ENCODE measurements at regions not wholly inside any gene's neighbourhood (a gene's known extent, or its start where the extent isn't known, plus 50 kb on each side); places are given as distances from the start of the nearest gene placed in this dataset.
"Not testable (repeated sequence)": the region's sequence is repeated elsewhere in the genome, so short reads cannot be mapped to it uniquely, and the experiment has no call there.

- H3K4me2 ChIP-seq; POLR2A ChIA-PET (ENCODE audit: unreplicated experiment); H3K27ac ChIP-seq; DNase-seq; H3K4me1 ChIP-seq (replicated peaks; ENCODE audit: insufficient read depth); H3K9me3 ChIP-seq (ENCODE audit: insufficient read depth, low read depth); H3K36me3 ChIP-seq (ENCODE audit: low read depth); H3K79me2 ChIP-seq (ENCODE audit: low read depth); H4K20me1 ChIP-seq (ENCODE audit: insufficient read depth); H3F3A ChIP-seq (ENCODE audit: insufficient read depth, low read depth); intact Hi-C loops (cut with micrococcal nuclease; ENCODE audit: unreplicated experiment); BruUV-seq (replicated peaks); H3K9me2 ChIP-seq (ENCODE audit: insufficient read depth); H3K27me3 ChIP-seq (ENCODE audit: insufficient read depth, low read depth); H3K4me3 ChIP-seq; H2AFZ ChIP-seq; CTCF ChIA-PET: not testable (repeated sequence)
Observed at GRCh38 chr15:24211742-24212476, 463.7 kb upstream of the NPAP1 start.

GRCh38 chr15:24223739-24224138, 451.8 kb upstream of the NPAP1 start:
- TF ChIP-seq EZH2 (IDR thresholded peaks at IDR 0.05; ENCODE audit: low read depth) = no peak
- TF ChIP-seq CTCF (conservative IDR thresholded peaks at IDR 0.05) = no peak
- Histone ChIP-seq H3K9me2 (ENCODE audit: insufficient read depth) (no peaks in the 10 kb centered on the region), H3K27me3 (ENCODE audit: insufficient read depth, low read depth) (no peaks in the 10 kb centered on the region), H4K20me1 (ENCODE audit: insufficient read depth) (no peaks in the 10 kb centered on the region), H3K4me3 (no peak overlapping the region), H3F3A (ENCODE audit: insufficient read depth, low read depth) (no peaks in the 10 kb centered on the region), H3K4me2 (no peak overlapping the region), H3K79me2 (ENCODE audit: low read depth) (no peaks in the 10 kb centered on the region), H2AFZ (no peak overlapping the region), H3K36me3 (ENCODE audit: low read depth) (no peaks in the 10 kb centered on the region), H3K27ac (no peak overlapping the region), H3K9me3 (ENCODE audit: insufficient read depth, low read depth) (no peaks in the 10 kb centered on the region), H3K4me1 (replicated peaks; ENCODE audit: insufficient read depth) (no peaks in the 10 kb centered on the region)
- DNase-seq = no peak
- ChIA-PET CTCF (no interaction called here), POLR2A (ENCODE audit: unreplicated experiment) (no interaction called here)
- BruUV-seq (replicated peaks) = no TSS peak
- intact Hi-C loops (cut with micrococcal nuclease; ENCODE audit: unreplicated experiment) = no loop called here

- no peak overlapping the region for H2AFZ ChIP-seq
- BruUV-seq (replicated peaks) = no TSS peak
- POLR2A ChIA-PET (ENCODE audit: unreplicated experiment) = no interaction called here
- H3K9me2 ChIP-seq (ENCODE audit: insufficient read depth) = no peaks in the 10 kb centered on the region
- H3K27ac ChIP-seq = no peak overlapping the region
- DNase-seq = no peak
- H3K4me1 ChIP-seq (replicated peaks; ENCODE audit: insufficient read depth) = no peaks in the 10 kb centered on the region
- CTCF ChIA-PET = no interaction called here
- no peaks in the 10 kb centered on the region for H3K36me3 ChIP-seq (ENCODE audit: low read depth)
- H3F3A ChIP-seq (ENCODE audit: insufficient read depth, low read depth) = no peaks in the 10 kb centered on the region
- no peak overlapping the region for H3K4me3 ChIP-seq
- H3K27me3 ChIP-seq (ENCODE audit: insufficient read depth, low read depth) = no peaks in the 10 kb centered on the region
- intact Hi-C loops (cut with micrococcal nuclease; ENCODE audit: unreplicated experiment) = no loop called here
- H3K9me3 ChIP-seq (ENCODE audit: insufficient read depth, low read depth) = no peaks in the 10 kb centered on the region
- H3K4me2 ChIP-seq = no peak overlapping the region
- H4K20me1 ChIP-seq (ENCODE audit: insufficient read depth) = no peaks in the 10 kb centered on the region
- H3K79me2 ChIP-seq (ENCODE audit: low read depth) = no peaks in the 10 kb centered on the region
- TF ChIP-seq EZH2 (IDR thresholded peaks at IDR 0.05; ENCODE audit: low read depth) (no peak), CTCF (conservative IDR thresholded peaks at IDR 0.05) (no peak)
Observed at GRCh38 chr15:24224161-24224560, 451.4 kb upstream of the NPAP1 start.

GRCh38 chr15:24228922-24229321, 446.7 kb upstream of the NPAP1 start:
- H3K27ac ChIP-seq; H3K4me2 ChIP-seq; H3K4me1 ChIP-seq (replicated peaks; ENCODE audit: insufficient read depth); H2AFZ ChIP-seq; H3K4me3 ChIP-seq; H3K79me2 ChIP-seq (ENCODE audit: low read depth); H3K36me3 ChIP-seq (ENCODE audit: low read depth); POLR2A ChIA-PET (ENCODE audit: unreplicated experiment); BruUV-seq (replicated peaks); H3K9me2 ChIP-seq (ENCODE audit: insufficient read depth); H3K27me3 ChIP-seq (ENCODE audit: insufficient read depth, low read depth); CTCF ChIA-PET; intact Hi-C loops (cut with micrococcal nuclease; ENCODE audit: unreplicated experiment); H3F3A ChIP-seq (ENCODE audit: insufficient read depth, low read depth); H3K9me3 ChIP-seq (ENCODE audit: insufficient read depth, low read depth); H4K20me1 ChIP-seq (ENCODE audit: insufficient read depth); DNase-seq: not testable (repeated sequence)

- intact Hi-C loops (cut with micrococcal nuclease; ENCODE audit: unreplicated experiment); H2AFZ ChIP-seq; BruUV-seq (replicated peaks); DNase-seq; H3K9me2 ChIP-seq (ENCODE audit: insufficient read depth); H3K4me1 ChIP-seq (replicated peaks; ENCODE audit: insufficient read depth); H3K27ac ChIP-seq; H3K4me3 ChIP-seq; H3K79me2 ChIP-seq (ENCODE audit: low read depth); CTCF ChIA-PET; H3K9me3 ChIP-seq (ENCODE audit: insufficient read depth, low read depth); H3K36me3 ChIP-seq (ENCODE audit: low read depth); POLR2A ChIA-PET (ENCODE audit: unreplicated experiment); H3K4me2 ChIP-seq; H4K20me1 ChIP-seq (ENCODE audit: insufficient read depth); H3F3A ChIP-seq (ENCODE audit: insufficient read depth, low read depth); H3K27me3 ChIP-seq (ENCODE audit: insufficient read depth, low read depth): not testable (repeated sequence)
Observed at GRCh38 chr15:24233134-24233533, 442.4 kb upstream of the NPAP1 start.

- H2AFZ ChIP-seq; H3K9me3 ChIP-seq (ENCODE audit: insufficient read depth, low read depth); H3F3A ChIP-seq (ENCODE audit: insufficient read depth, low read depth); H3K36me3 ChIP-seq (ENCODE audit: low read depth); CTCF ChIA-PET; H3K9me2 ChIP-seq (ENCODE audit: insufficient read depth); H3K27ac ChIP-seq; intact Hi-C loops (cut with micrococcal nuclease; ENCODE audit: unreplicated experiment); H3K4me2 ChIP-seq; H3K79me2 ChIP-seq (ENCODE audit: low read depth); POLR2A ChIA-PET (ENCODE audit: unreplicated experiment); DNase-seq; H4K20me1 ChIP-seq (ENCODE audit: insufficient read depth); BruUV-seq (replicated peaks); H3K27me3 ChIP-seq (ENCODE audit: insufficient read depth, low read depth); H3K4me1 ChIP-seq (replicated peaks; ENCODE audit: insufficient read depth); H3K4me3 ChIP-seq: not testable (repeated sequence)
Observed at GRCh38 chr15:24240580-24240979, 435.0 kb upstream of the NPAP1 start.

Data from PC-9 (cell line).